ENCODE measurements at regions not wholly inside any gene's neighbourhood (a gene's known extent, or its start where the extent isn't known, plus 50 kb on each side); places are given as distances from the start of the nearest gene placed in this dataset.

DNA sequence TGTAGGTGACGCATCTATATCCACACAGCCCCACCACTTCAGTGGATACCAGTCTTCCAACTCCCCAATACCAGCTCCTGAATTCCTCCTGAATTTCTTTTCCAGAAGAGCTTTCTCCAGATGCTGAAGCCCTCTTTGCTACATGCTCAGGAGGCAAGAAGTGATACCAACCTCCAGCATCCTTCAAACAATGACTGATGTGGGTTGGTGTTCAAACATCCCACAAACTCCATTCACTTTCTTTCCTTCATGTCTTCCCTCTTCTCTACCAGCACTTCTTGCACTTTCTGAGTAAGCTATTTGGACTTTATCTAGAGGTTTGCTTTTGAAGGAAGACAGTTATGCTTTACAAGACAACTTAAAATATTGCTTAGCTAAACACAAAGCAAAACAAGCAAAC, 179.9 kb upstream of the RORB start:
- TF ChIP-seq CTCF (IDR thresholded peaks at IDR 0.05; ENCODE audit: borderline replicate concordance, extremely low read depth, low read length, poor library complexity, severe bottlenecking) (no peak), EZH2 (IDR thresholded peaks at IDR 0.05; ENCODE audit: borderline replicate concordance, low read depth, low read length, severe bottlenecking) (no peak)
